ENCODE measurements at regions not wholly inside any gene's neighbourhood (a gene's known extent, or its start where the extent isn't known, plus 50 kb on each side); places are given as distances from the start of the nearest gene placed in this dataset.

DNA sequence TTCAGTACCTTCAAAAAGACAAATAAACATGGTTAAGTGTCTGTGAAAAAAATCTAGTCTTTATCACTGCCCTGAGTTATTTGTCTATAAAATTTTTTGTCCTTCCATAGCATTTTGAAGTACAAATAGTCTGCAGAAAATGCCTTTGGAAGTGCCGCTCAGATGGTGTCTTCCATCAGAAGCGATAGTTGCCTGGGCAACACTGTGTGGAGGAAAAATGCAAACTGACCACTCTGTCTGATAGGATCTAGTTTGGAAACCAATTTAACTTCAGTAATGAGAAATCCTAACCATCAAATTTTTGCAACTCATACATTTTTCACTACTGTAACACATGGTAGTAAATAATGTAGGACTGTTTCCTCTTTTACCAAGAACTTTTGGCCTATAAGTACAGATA lies 449.9 kb downstream of the PRELID2 start:
- no peak overlapping the region for H3K4me3 ChIP-seq (ENCODE audit: control insufficient read depth in 2 of 3, extremely low read depth in 1 of 3, insufficient read depth in 2 of 3, low read depth in 1 of 3, low read length in 3 of 3)
- FAIRE-seq (no peak), DNase-seq (ENCODE audit: low read depth, low spot score) (no peak)
- TF ChIP-seq, protein P1, sequence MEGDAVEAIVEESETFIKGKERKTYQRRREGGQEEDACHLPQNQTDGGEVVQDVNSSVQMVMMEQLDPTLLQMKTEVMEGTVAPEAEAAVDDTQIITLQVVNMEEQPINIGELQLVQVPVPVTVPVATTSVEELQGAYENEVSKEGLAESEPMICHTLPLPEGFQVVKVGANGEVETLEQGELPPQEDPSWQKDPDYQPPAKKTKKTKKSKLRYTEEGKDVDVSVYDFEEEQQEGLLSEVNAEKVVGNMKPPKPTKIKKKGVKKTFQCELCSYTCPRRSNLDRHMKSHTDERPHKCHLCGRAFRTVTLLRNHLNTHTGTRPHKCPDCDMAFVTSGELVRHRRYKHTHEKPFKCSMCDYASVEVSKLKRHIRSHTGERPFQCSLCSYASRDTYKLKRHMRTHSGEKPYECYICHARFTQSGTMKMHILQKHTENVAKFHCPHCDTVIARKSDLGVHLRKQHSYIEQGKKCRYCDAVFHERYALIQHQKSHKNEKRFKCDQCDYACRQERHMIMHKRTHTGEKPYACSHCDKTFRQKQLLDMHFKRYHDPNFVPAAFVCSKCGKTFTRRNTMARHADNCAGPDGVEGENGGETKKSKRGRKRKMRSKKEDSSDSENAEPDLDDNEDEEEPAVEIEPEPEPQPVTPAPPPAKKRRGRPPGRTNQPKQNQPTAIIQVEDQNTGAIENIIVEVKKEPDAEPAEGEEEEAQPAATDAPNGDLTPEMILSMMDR (optimal IDR thresholded peaks at IDR 0.05 in 1 of 3, IDR thresholded peaks at IDR 0.05 in 1 of 3, conservative IDR thresholded peaks at IDR 0.05 in 1 of 3; ENCODE audit: extremely low read depth in 1 of 3, insufficient read depth in 2 of 3, low read length in 3 of 3) = no peak
- TF ChIP-seq EZH2 (IDR thresholded peaks at IDR 0.05; ENCODE audit: low read length) = no peak
- no peaks in the 10 kb centered on the region for H3K36me3 ChIP-seq (ENCODE audit: control insufficient read depth in 2 of 2, extremely low read depth in 1 of 2, insufficient read depth in 2 of 2, low read length in 2 of 2)
- H3K27ac ChIP-seq (ENCODE audit: control insufficient read depth, insufficient read depth, low read length) = no peak overlapping the region
- H3K27me3 ChIP-seq (ENCODE audit: control insufficient read depth, extremely low read depth, insufficient read depth, low read length) = no peaks in the 10 kb centered on the region
- H4K20me1 ChIP-seq (ENCODE audit: control insufficient read depth, extremely low read depth, insufficient read depth, low read length) = no peaks in the 10 kb centered on the region
- no peak overlapping the region for H2AFZ ChIP-seq (ENCODE audit: control insufficient read depth, low read length)
- dilution Hi-C loops (cut with MboI; ENCODE audit: extremely low pct_ligation_motif_present, low sequenced_read_pairs) = no loop called here
- no peaks in the 10 kb centered on the region for H3K9me3 ChIP-seq (ENCODE audit: control insufficient read depth, low read depth, low read length)
- H3K9ac ChIP-seq (ENCODE audit: control insufficient read depth, extremely low read depth, insufficient read depth, low read length) = no peak overlapping the region
- H3K4me1 ChIP-seq (ENCODE audit: control insufficient read depth, extremely low read depth, insufficient read depth, low read length) = no peaks in the 10 kb centered on the region
- H3K79me2 ChIP-seq (ENCODE audit: control insufficient read depth, insufficient read depth, low read length) = no peaks in the 10 kb centered on the region
- no peak overlapping the region for H3K4me2 ChIP-seq (ENCODE audit: control insufficient read depth, extremely low read depth, insufficient read depth, low read depth, low read length)
- no peaks in the 10 kb centered on the region for H3K9me1 ChIP-seq (ENCODE audit: control insufficient read depth, extremely low read depth, insufficient read depth, low read length)

DNA sequence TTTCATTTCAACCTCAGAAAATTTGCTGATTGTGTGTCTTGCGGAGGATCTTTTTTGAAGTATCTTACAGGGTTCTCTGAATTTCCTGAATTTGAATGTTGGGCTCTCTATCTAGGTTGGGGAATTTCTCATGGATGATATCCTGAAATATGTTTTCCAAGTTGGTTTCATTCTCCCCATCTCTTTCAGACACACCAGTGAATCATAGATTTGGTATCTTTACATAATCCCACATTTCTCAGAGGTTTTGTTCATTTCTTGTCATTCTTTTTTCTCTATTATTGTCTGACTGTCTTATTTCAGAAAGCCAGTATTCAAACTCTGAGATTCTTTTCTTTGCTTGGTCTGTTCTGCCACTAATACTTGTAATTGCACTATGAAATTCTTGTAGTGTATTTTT lies 456.9 kb downstream of the PRELID2 start:
- H3K27ac ChIP-seq (ENCODE audit: control insufficient read depth, insufficient read depth, low read length) = no peak overlapping the region
- TF ChIP-seq, protein P1 (optimal IDR thresholded peaks at IDR 0.05 in 1 of 3, IDR thresholded peaks at IDR 0.05 in 1 of 3, conservative IDR thresholded peaks at IDR 0.05 in 1 of 3; ENCODE audit: extremely low read depth in 1 of 3, insufficient read depth in 2 of 3, low read length in 3 of 3) = no peak
- TF ChIP-seq EZH2 (IDR thresholded peaks at IDR 0.05; ENCODE audit: low read length) = no peak
- H3K9me1 ChIP-seq (ENCODE audit: control insufficient read depth, extremely low read depth, insufficient read depth, low read length) = no peaks in the 10 kb centered on the region
- H2AFZ ChIP-seq (ENCODE audit: control insufficient read depth, low read length) = no peak overlapping the region
- H3K4me3 ChIP-seq (ENCODE audit: control insufficient read depth in 2 of 3, extremely low read depth in 1 of 3, insufficient read depth in 2 of 3, low read depth in 1 of 3, low read length in 3 of 3) = no peak overlapping the region
- H3K79me2 ChIP-seq (ENCODE audit: control insufficient read depth, insufficient read depth, low read length) = no peaks in the 10 kb centered on the region
- no peak overlapping the region for H3K4me2 ChIP-seq (ENCODE audit: control insufficient read depth, extremely low read depth, insufficient read depth, low read depth, low read length)
- H3K9me3 ChIP-seq (ENCODE audit: control insufficient read depth, low read depth, low read length) = no peaks in the 10 kb centered on the region
- FAIRE-seq (no peak), DNase-seq (ENCODE audit: low read depth, low spot score) (no peak)
- H3K27me3 ChIP-seq (ENCODE audit: control insufficient read depth, extremely low read depth, insufficient read depth, low read length) = no peaks in the 10 kb centered on the region
- H3K36me3 ChIP-seq (ENCODE audit: control insufficient read depth in 2 of 2, extremely low read depth in 1 of 2, insufficient read depth in 2 of 2, low read length in 2 of 2) = no peaks in the 10 kb centered on the region
- no peaks in the 10 kb centered on the region for H3K4me1 ChIP-seq (ENCODE audit: control insufficient read depth, extremely low read depth, insufficient read depth, low read length)
- H4K20me1 ChIP-seq (ENCODE audit: control insufficient read depth, extremely low read depth, insufficient read depth, low read length) = no peaks in the 10 kb centered on the region
- dilution Hi-C loops (cut with MboI; ENCODE audit: extremely low pct_ligation_motif_present, low sequenced_read_pairs) = no loop called here
- H3K9ac ChIP-seq (ENCODE audit: control insufficient read depth, extremely low read depth, insufficient read depth, low read length) = no peak overlapping the region

Data from keratinocyte (primary cell).